ENCODE measurements at regions not wholly inside any gene's neighbourhood (a gene's known extent, or its start where the extent isn't known, plus 50 kb on each side); places are given as distances from the start of the nearest gene placed in this dataset.

DNA sequence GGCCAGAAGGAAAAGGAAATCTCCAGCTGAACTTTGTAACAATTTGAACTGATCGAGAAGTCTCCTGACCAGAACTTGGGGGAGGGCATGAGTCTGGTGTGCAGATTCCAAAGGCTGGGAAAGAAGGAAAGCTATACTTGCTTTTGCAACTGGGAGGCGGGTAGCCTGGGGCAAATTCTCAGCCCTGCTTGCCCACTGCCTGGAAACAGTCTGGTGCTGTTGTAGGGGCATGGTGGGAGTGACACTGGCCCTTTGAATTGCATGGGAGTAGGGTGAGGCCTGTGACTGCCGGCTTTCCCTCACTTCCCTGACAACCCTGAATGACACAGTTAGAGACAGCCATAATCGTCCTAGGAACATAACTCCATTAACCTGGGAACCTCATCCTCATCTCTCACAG is 114.0 kb upstream of the POU1F1 start (continued):
- TF ChIP-seq ELF4 (CRISPR knock-in tag; IDR thresholded peaks at IDR 0.05; ENCODE audit: borderline replicate concordance) (no peak), ZNF605 (CRISPR knock-in tag; IDR thresholded peaks at IDR 0.05) (no peak), ETS1 (CRISPR knock-in tag; IDR thresholded peaks at IDR 0.05) (no peak), BCL3 (CRISPR knock-in tag; IDR thresholded peaks at IDR 0.05) (no peak), KAT8 (CRISPR knock-in tag; IDR thresholded peaks at IDR 0.05) (no peak), DR1 (CRISPR knock-in tag; IDR thresholded peaks at IDR 0.05) (no peak)

GRCh38 chr3:87375231-87375682 is 98.9 kb upstream of the POU1F1 start:
- H3K4me2 ChIP-seq (ENCODE audit: low read depth, low read length): no peak overlapping the region
- ChIA-PET POLR2A (no interaction called here), CTCF (ENCODE audit: low intra/inter-chr PET ratio, low total read pairs) (no interaction called here)
- in situ Hi-C loops (cut with HindIII; ENCODE audit: extremely low pct_ligation_motif_present, low pct_unique_long_range_greater_than_20kb): no loop called here
- no TSS peak for BruUV-seq (replicated peaks)
- no peak overlapping the region for H3K27ac ChIP-seq (ENCODE audit: extremely low read length, insufficient read depth, low read length)
- no peak overlapping the region for H3K4me3 ChIP-seq (replicated peaks in 1 of 3; ENCODE audit: insufficient read depth in 1 of 3, low read depth in 2 of 3, low read length in 3 of 3)
- no peaks in the 10 kb centered on the region for H3K27me3 ChIP-seq (ENCODE audit: control insufficient read depth in 1 of 2, insufficient read depth in 2 of 2, low read length in 2 of 2)
- H4K20me1 ChIP-seq (ENCODE audit: insufficient read depth, low read length): no peaks in the 10 kb centered on the region
- intact Hi-C loops (cut with micrococcal nuclease; ENCODE audit: unreplicated experiment): no loop called here
- no peak for FAIRE-seq
- no peaks in the 10 kb centered on the region for H3K4me1 ChIP-seq (ENCODE audit: insufficient read depth, low read length)
- 93% methylated on average over 3 of the region's 30 CpGs for WGBS (ENCODE audit: low lambda C conversion rate)
- TF ChIP-seq TOE1 (CRISPR knock-in tag; IDR thresholded peaks at IDR 0.05) (no peak), PAX8 (CRISPR knock-in tag; IDR thresholded peaks at IDR 0.05; ENCODE audit: borderline replicate concordance) (no peak)
- TF ChIP-seq, protein P1, sequence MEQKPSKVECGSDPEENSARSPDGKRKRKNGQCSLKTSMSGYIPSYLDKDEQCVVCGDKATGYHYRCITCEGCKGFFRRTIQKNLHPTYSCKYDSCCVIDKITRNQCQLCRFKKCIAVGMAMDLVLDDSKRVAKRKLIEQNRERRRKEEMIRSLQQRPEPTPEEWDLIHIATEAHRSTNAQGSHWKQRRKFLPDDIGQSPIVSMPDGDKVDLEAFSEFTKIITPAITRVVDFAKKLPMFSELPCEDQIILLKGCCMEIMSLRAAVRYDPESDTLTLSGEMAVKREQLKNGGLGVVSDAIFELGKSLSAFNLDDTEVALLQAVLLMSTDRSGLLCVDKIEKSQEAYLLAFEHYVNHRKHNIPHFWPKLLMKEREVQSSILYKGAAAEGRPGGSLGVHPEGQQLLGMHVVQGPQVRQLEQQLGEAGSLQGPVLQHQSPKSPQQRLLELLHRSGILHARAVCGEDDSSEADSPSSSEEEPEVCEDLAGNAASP (CRISPR knock-in tag; IDR thresholded peaks at IDR 0.05; ENCODE audit: borderline replicate concordance): no peak
- H3K79me2 ChIP-seq (ENCODE audit: insufficient read depth, low read length): no peaks in the 10 kb centered on the region
- H3K9me3 ChIP-seq (ENCODE audit: low read length): no peaks in the 10 kb centered on the region
- no peak for ATAC-seq
- no peaks in the 10 kb centered on the region for H3K36me3 ChIP-seq (replicated peaks in 1 of 2; ENCODE audit: control insufficient read depth in 1 of 2, insufficient read depth in 2 of 2, low read length in 2 of 2)
- no peak overlapping the region for H2AFZ ChIP-seq (ENCODE audit: low read length)
- DNase-seq (ENCODE audit: low spot score): no peak
- H3K9ac ChIP-seq (ENCODE audit: insufficient read depth, low read depth, low read length): no peak overlapping the region

Data from HepG2 (cell line).